ENCODE measurements at regions not wholly inside any gene's neighbourhood (a gene's known extent, or its start where the extent isn't known, plus 50 kb on each side); places are given as distances from the start of the nearest gene placed in this dataset.

GRCh38 chr11:21897752-21898151 is 295.1 kb upstream of the ANO5 start:
- Histone ChIP-seq H3K27ac (no peak overlapping the region), H3K9me3 (ENCODE audit: low read depth) (no peaks in the 10 kb centered on the region), H3K4me1 (ENCODE audit: low read depth) (peaks cover 38% of the 10 kb centered on the region), H3K4me3 (no peak overlapping the region), H3K27me3 (no peaks in the 10 kb centered on the region), H3K36me3 (no peaks in the 10 kb centered on the region)
- DNase-seq (ENCODE audit: low read depth in 1 of 2, low spot score in 1 of 2), result no peak
- TF ChIP-seq CTCF (IDR thresholded peaks at IDR 0.05; ENCODE audit: low read depth, low read length), result no peak

- no peak overlapping the region for H3K4me3 ChIP-seq
- H3K4me1 ChIP-seq (ENCODE audit: low read depth), result no peaks in the 10 kb centered on the region
- TF ChIP-seq CTCF (IDR thresholded peaks at IDR 0.05; ENCODE audit: low read depth, low read length), result no peak
- no peak for DNase-seq (ENCODE audit: low read depth in 1 of 2, low spot score in 1 of 2)
- H3K27ac ChIP-seq, result no peak overlapping the region
- H3K9me3 ChIP-seq (ENCODE audit: low read depth), result no peaks in the 10 kb centered on the region
- no peaks in the 10 kb centered on the region for H3K27me3 ChIP-seq
- H3K36me3 ChIP-seq, result no peaks in the 10 kb centered on the region
These were observed 284.7 kb upstream of the ANO5 start for GRCh38 chr11:21908211-21908610.

- DNase-seq (ENCODE audit: low read depth in 1 of 2, low spot score in 1 of 2), result no peak
- Histone ChIP-seq H3K27me3 (no peaks in the 10 kb centered on the region), H3K9me3 (ENCODE audit: low read depth) (no peaks in the 10 kb centered on the region), H3K4me3 (no peak overlapping the region), H3K36me3 (no peaks in the 10 kb centered on the region), H3K4me1 (ENCODE audit: low read depth) (no peaks in the 10 kb centered on the region), H3K27ac (no peak overlapping the region)
- TF ChIP-seq CTCF (IDR thresholded peaks at IDR 0.05; ENCODE audit: low read depth, low read length), result no peak
These were observed 283.7 kb upstream of the ANO5 start for GRCh38 chr11:21909145-21909544.

- H3K36me3 ChIP-seq, result no peaks in the 10 kb centered on the region
These were observed 281.8 kb upstream of the ANO5 start for GRCh38 chr11:21911061-21911460.

GRCh38 chr11:21912285-21912684 is 280.6 kb upstream of the ANO5 start:
- Histone ChIP-seq H3K4me3 (no peak overlapping the region), H3K27me3 (no peaks in the 10 kb centered on the region), H3K36me3 (no peaks in the 10 kb centered on the region), H3K9me3 (ENCODE audit: low read depth) (no peaks in the 10 kb centered on the region), H3K4me1 (ENCODE audit: low read depth) (no peaks in the 10 kb centered on the region), H3K27ac (no peak overlapping the region)
- no peak for DNase-seq (ENCODE audit: low read depth in 1 of 2, low spot score in 1 of 2)
- TF ChIP-seq CTCF (IDR thresholded peaks at IDR 0.05; ENCODE audit: low read depth, low read length), result no peak

More at GRCh38 chr11:21911061-21911460, 281.8 kb upstream of the ANO5 start:
- Histone ChIP-seq H3K27ac (no peak overlapping the region), H3K27me3 (no peaks in the 10 kb centered on the region), H3K9me3 (ENCODE audit: low read depth) (no peaks in the 10 kb centered on the region), H3K4me3 (no peak overlapping the region), H3K4me1 (ENCODE audit: low read depth) (no peaks in the 10 kb centered on the region)
- no peak for TF ChIP-seq CTCF (IDR thresholded peaks at IDR 0.05; ENCODE audit: low read depth, low read length)
- no peak for DNase-seq (ENCODE audit: low read depth in 1 of 2, low spot score in 1 of 2)

GRCh38 chr11:21921151-21921550 is 271.7 kb upstream of the ANO5 start:
- no peak for DNase-seq (ENCODE audit: low read depth in 1 of 2, low spot score in 1 of 2)
- Histone ChIP-seq H3K4me1 (ENCODE audit: low read depth) (no peaks in the 10 kb centered on the region), H3K27ac (no peak overlapping the region), H3K4me3 (no peak overlapping the region), H3K27me3 (no peaks in the 10 kb centered on the region), H3K36me3 (no peaks in the 10 kb centered on the region), H3K9me3 (ENCODE audit: low read depth) (no peaks in the 10 kb centered on the region)
- no peak for TF ChIP-seq CTCF (IDR thresholded peaks at IDR 0.05; ENCODE audit: low read depth, low read length)

Measured in cardiac muscle cell (in vitro differentiated cells and primary cell).